Activated naive CD4-positive, alpha-beta T cell treated with anti-CD3 and anti-CD28 coated beads, Interleukin-2, amount 50 U/mL, for 24 hours (primary cell): ENCODE measurements at regions not wholly inside any gene's neighbourhood (a gene's known extent, or its start where the extent isn't known, plus 50 kb on each side); places are given as distances from the start of the nearest gene placed in this dataset.

Experiments used
- H3K27ac Mint-ChIP-seq: one replicate; pipeline ENCODE4 v1.8.0; 2021; ENCODE audit warnings: mild to moderate bottlenecking, mixed read lengths
- H3K27me3 Mint-ChIP-seq: one replicate; pipeline ENCODE4 v1.8.0; 2021; ENCODE audit warnings: mixed read lengths
- H3K36me3 Mint-ChIP-seq: one replicate; pipeline ENCODE4 v1.8.0; 2021; ENCODE audit warnings: mixed read lengths
- H3K4me1 Mint-ChIP-seq: one replicate; pipeline ENCODE4 v1.8.0; 2021; ENCODE audit warnings: mixed read lengths
- H3K4me3 Mint-ChIP-seq: one replicate; pipeline ENCODE4 v1.8.0; 2021; ENCODE audit warnings: mild to moderate bottlenecking, mixed read lengths
- H3K9me3 Mint-ChIP-seq: one replicate; pipeline ENCODE4 v1.8.0; 2021; ENCODE audit warnings: mixed read lengths

GRCh38 chr5:29040404-29040803 lies 2002.0 kb upstream of the CDH9 start:
- H3K4me1 Mint-ChIP-seq = no peaks in the 10 kb centered on the region
- no peaks in the 10 kb centered on the region for H3K9me3 Mint-ChIP-seq
- H3K27ac Mint-ChIP-seq = no peak overlapping the region
- no peaks in the 10 kb centered on the region for H3K27me3 Mint-ChIP-seq
- H3K36me3 Mint-ChIP-seq = no peaks in the 10 kb centered on the region
- H3K4me3 Mint-ChIP-seq = no peak overlapping the region

- Mint-ChIP-seq H3K4me1 (no peaks in the 10 kb centered on the region), H3K9me3 (no peaks in the 10 kb centered on the region), H3K4me3 (no peak overlapping the region), H3K36me3 (no peaks in the 10 kb centered on the region), H3K27me3 (no peaks in the 10 kb centered on the region), H3K27ac (no peak overlapping the region)
Measured at GRCh38 chr5:29039994-29040393, 2001.6 kb upstream of the CDH9 start.

- Mint-ChIP-seq H3K36me3 (no peaks in the 10 kb centered on the region), H3K4me1 (no peaks in the 10 kb centered on the region), H3K9me3 (no peaks in the 10 kb centered on the region)
Measured at GRCh38 chr5:29037716-29038115, 1999.3 kb upstream of the CDH9 start.

GRCh38 chr5:29024052-29024451 lies 1985.7 kb upstream of the CDH9 start:
- peaks cover 5% of the 10 kb centered on the region for H3K9me3 Mint-ChIP-seq
- no peaks in the 10 kb centered on the region for H3K27me3 Mint-ChIP-seq
- no peaks in the 10 kb centered on the region for H3K36me3 Mint-ChIP-seq
- H3K27ac Mint-ChIP-seq = no peak overlapping the region
- H3K4me3 Mint-ChIP-seq = no peak overlapping the region
- no peaks in the 10 kb centered on the region for H3K4me1 Mint-ChIP-seq

More at GRCh38 chr5:29037716-29038115, 1999.3 kb upstream of the CDH9 start:
- no peak overlapping the region for H3K4me3 Mint-ChIP-seq
- H3K27me3 Mint-ChIP-seq = no peaks in the 10 kb centered on the region
- H3K27ac Mint-ChIP-seq = no peak overlapping the region

GRCh38 chr5:29023541-29023940 lies 1985.2 kb upstream of the CDH9 start:
- no peaks in the 10 kb centered on the region for H3K27me3 Mint-ChIP-seq
- H3K36me3 Mint-ChIP-seq = no peaks in the 10 kb centered on the region

GRCh38 chr5:29017501-29017900 lies 1979.1 kb upstream of the CDH9 start:
- H3K27ac Mint-ChIP-seq = no peak overlapping the region
- no peaks in the 10 kb centered on the region for H3K36me3 Mint-ChIP-seq
- H3K9me3 Mint-ChIP-seq = no peaks in the 10 kb centered on the region
- no peaks in the 10 kb centered on the region for H3K27me3 Mint-ChIP-seq
- no peak overlapping the region for H3K4me3 Mint-ChIP-seq
- no peaks in the 10 kb centered on the region for H3K4me1 Mint-ChIP-seq

More at GRCh38 chr5:29023541-29023940, 1985.2 kb upstream of the CDH9 start:
- H3K9me3 Mint-ChIP-seq = peaks cover 5% of the 10 kb centered on the region
- H3K4me1 Mint-ChIP-seq = no peaks in the 10 kb centered on the region
- H3K4me3 Mint-ChIP-seq = no peak overlapping the region
- no peak overlapping the region for H3K27ac Mint-ChIP-seq

- no peaks in the 10 kb centered on the region for H3K4me1 Mint-ChIP-seq
- H3K36me3 Mint-ChIP-seq = no peaks in the 10 kb centered on the region
- H3K4me3 Mint-ChIP-seq = no peak overlapping the region
- no peaks in the 10 kb centered on the region for H3K9me3 Mint-ChIP-seq
- H3K27me3 Mint-ChIP-seq = no peaks in the 10 kb centered on the region
- H3K27ac Mint-ChIP-seq = no peak overlapping the region
Measured at GRCh38 chr5:29016067-29016466, 1977.7 kb upstream of the CDH9 start.

- Mint-ChIP-seq H3K4me1 (no peaks in the 10 kb centered on the region), H3K4me3 (no peak overlapping the region), H3K27me3 (no peaks in the 10 kb centered on the region), H3K9me3 (no peaks in the 10 kb centered on the region), H3K27ac (no peak overlapping the region), H3K36me3 (no peaks in the 10 kb centered on the region)
Measured at GRCh38 chr5:29015523-29015922, 1977.1 kb upstream of the CDH9 start.

- no peak overlapping the region for H3K27ac Mint-ChIP-seq
- H3K27me3 Mint-ChIP-seq = no peaks in the 10 kb centered on the region
- no peaks in the 10 kb centered on the region for H3K36me3 Mint-ChIP-seq
- H3K4me3 Mint-ChIP-seq = no peak overlapping the region
- H3K4me1 Mint-ChIP-seq = no peaks in the 10 kb centered on the region
- peaks cover 10% of the 10 kb centered on the region for H3K9me3 Mint-ChIP-seq
Measured at GRCh38 chr5:29005386-29005785, 1967.0 kb upstream of the CDH9 start.

GRCh38 chr5:29002481-29002880 lies 1964.1 kb upstream of the CDH9 start:
- Mint-ChIP-seq H3K27ac (no peak overlapping the region), H3K27me3 (no peaks in the 10 kb centered on the region), H3K9me3 (peaks cover 14% of the 10 kb centered on the region), H3K36me3 (no peaks in the 10 kb centered on the region), H3K4me1 (no peaks in the 10 kb centered on the region), H3K4me3 (no peak overlapping the region)

- H3K9me3 Mint-ChIP-seq = peaks cover 19% of the 10 kb centered on the region
- H3K36me3 Mint-ChIP-seq = no peaks in the 10 kb centered on the region
- H3K4me1 Mint-ChIP-seq = no peaks in the 10 kb centered on the region
- no peak overlapping the region for H3K4me3 Mint-ChIP-seq
- no peaks in the 10 kb centered on the region for H3K27me3 Mint-ChIP-seq
- H3K27ac Mint-ChIP-seq = no peak overlapping the region
Measured at GRCh38 chr5:29001666-29002065, 1963.3 kb upstream of the CDH9 start.

- Mint-ChIP-seq H3K4me1 (no peaks in the 10 kb centered on the region), H3K4me3 (no peak overlapping the region), H3K9me3 (peaks cover 12% of the 10 kb centered on the region), H3K27ac (no peak overlapping the region), H3K36me3 (no peaks in the 10 kb centered on the region), H3K27me3 (no peaks in the 10 kb centered on the region)
Measured at GRCh38 chr5:28984639-28985038, 1946.3 kb upstream of the CDH9 start.

- Mint-ChIP-seq H3K27me3 (no peaks in the 10 kb centered on the region), H3K36me3 (no peaks in the 10 kb centered on the region), H3K4me3 (no peak overlapping the region), H3K9me3 (peaks cover 15% of the 10 kb centered on the region), H3K4me1 (no peaks in the 10 kb centered on the region), H3K27ac (no peak overlapping the region)
Measured at GRCh38 chr5:28975508-28975907, 1937.1 kb upstream of the CDH9 start.

- H3K4me3 Mint-ChIP-seq = no peak overlapping the region
- H3K4me1 Mint-ChIP-seq = no peaks in the 10 kb centered on the region
- H3K9me3 Mint-ChIP-seq = peaks cover 5% of the 10 kb centered on the region
- no peaks in the 10 kb centered on the region for H3K27me3 Mint-ChIP-seq
- H3K36me3 Mint-ChIP-seq = no peaks in the 10 kb centered on the region
- H3K27ac Mint-ChIP-seq = no peak overlapping the region
Measured at GRCh38 chr5:28967848-28968247, 1929.5 kb upstream of the CDH9 start.

GRCh38 chr5:28961816-28962215 lies 1923.4 kb upstream of the CDH9 start:
- Mint-ChIP-seq H3K27me3 (no peaks in the 10 kb centered on the region), H3K36me3 (no peaks in the 10 kb centered on the region), H3K4me1 (no peaks in the 10 kb centered on the region), H3K9me3 (no peaks in the 10 kb centered on the region), H3K27ac (no peak overlapping the region), H3K4me3 (no peak overlapping the region)

GRCh38 chr5:28958581-28958980 lies 1920.2 kb upstream of the CDH9 start:
- H3K27me3 Mint-ChIP-seq = no peaks in the 10 kb centered on the region
- no peaks in the 10 kb centered on the region for H3K9me3 Mint-ChIP-seq
- no peak overlapping the region for H3K27ac Mint-ChIP-seq
- H3K4me1 Mint-ChIP-seq = no peaks in the 10 kb centered on the region
- no peaks in the 10 kb centered on the region for H3K36me3 Mint-ChIP-seq
- H3K4me3 Mint-ChIP-seq = no peak overlapping the region

- Mint-ChIP-seq H3K4me3 (no peak overlapping the region), H3K36me3 (no peaks in the 10 kb centered on the region), H3K27ac (no peak overlapping the region), H3K27me3 (no peaks in the 10 kb centered on the region), H3K9me3 (no peaks in the 10 kb centered on the region), H3K4me1 (no peaks in the 10 kb centered on the region)
Measured at GRCh38 chr5:28957450-28957849, 1919.1 kb upstream of the CDH9 start.
